PC-3 (cell line): ENCODE measurements at regions not wholly inside any gene's neighbourhood (a gene's known extent, or its start where the extent isn't known, plus 50 kb on each side); places are given as distances from the start of the nearest gene placed in this dataset.

Experiments
- ATAC-seq: fragments of 200-7000 bp; cut with Tn5 transposase; 2 replicates; pipeline ENCODE4 v1.9.1; 2020; ENCODE audit warnings: mild to moderate bottlenecking, moderate library complexity
- BruUV-seq: library from RNA; stranded (reverse); fragments of 400-500 nt; replicated peaks from 2 replicates; lab custom pipeline; 2021; lab: Mats Ljungman, UMichigan
- CTCF ChIA-PET: fragments of 300-600 bp; sonication (Branson Sonifier 250); formaldehyde crosslinking; loops from one replicate; lab custom pipeline; 2022; ENCODE audit warnings: antibody characterized with exemption; lab: Charles Lee
- POLR2A ChIA-PET: fragments of 300-600 bp; sonication (Branson Sonifier 250); formaldehyde crosslinking; loops from one replicate; lab custom pipeline; 2022; ENCODE audit warnings: antibody characterized with exemption; ENCODE audit not compliant: unreplicated experiment; lab: Charles Lee
- DNase-seq: peaks from one replicate; pipeline ENCODE4 v3.0.0-alpha.2; 2015
- H2AFZ ChIP-seq: fragments of 300-600 bp; sonication (generic); 2 replicates; pipeline ENCODE4 v1.6.0; 2016; ENCODE audit warnings: antibody characterized with exemption, low read length
- H3F3A ChIP-seq: fragments of 300-600 bp; sonication (generic); one replicate; pipeline ENCODE4 v1.6.0; 2017; ENCODE audit warnings: antibody characterized with exemption, low read length, control low read depth, mild to moderate bottlenecking; ENCODE audit not compliant: unreplicated experiment
- H3K27ac ChIP-seq: fragments of 300-600 bp; sonication (generic); 2 replicates; pipeline ENCODE4 v1.5.1; 2016; ENCODE audit warnings: mild to moderate bottlenecking, low read length
- H3K27me3 ChIP-seq: fragments of 300-600 bp; sonication (generic); 2 replicates; pipeline ENCODE4 v1.6.1; 2016; ENCODE audit warnings: low read length, mixed read lengths
- H3K36me3 ChIP-seq: fragments of 300-600 bp; sonication (generic); 2 replicates; pipeline ENCODE4 v1.6.1; 2016; ENCODE audit warnings: low read depth, mixed run types, low read length, mixed read lengths
- H3K4me1 ChIP-seq: fragments of 300-600 bp; sonication (generic); 2 replicates; pipeline ENCODE4 v1.5.1; 2016; ENCODE audit warnings: low read length; ENCODE audit not compliant: insufficient read depth
- H3K4me2 ChIP-seq: fragments of 300-600 bp; sonication (generic); 2 replicates; pipeline ENCODE4 v1.6.0; 2016; ENCODE audit warnings: low read length
- H3K4me3 ChIP-seq: fragments of 300-600 bp; sonication (generic); 2 replicates; pipeline ENCODE4 v1.5.1; 2016; ENCODE audit warnings: mild to moderate bottlenecking, low read length, mixed read lengths
- H3K79me2 ChIP-seq: fragments of 300-600 bp; sonication (generic); 2 replicates; pipeline ENCODE4 v1.6.1; 2017; ENCODE audit warnings: low read length, mixed read lengths
- H3K9ac ChIP-seq: fragments of 300-600 bp; sonication (generic); 2 replicates; pipeline ENCODE4 v1.6.0; 2016; ENCODE audit warnings: mild to moderate bottlenecking, low read length
- H3K9me2 ChIP-seq: fragments of 300-600 bp; sonication (generic); replicated peaks from 2 replicates; pipeline ENCODE4 v1.6.1; 2016; ENCODE audit warnings: mixed run types, low read length, mixed read lengths
- H3K9me3 ChIP-seq: fragments of 300-600 bp; sonication (generic); 2 replicates; pipeline ENCODE4 v1.6.1; 2016; ENCODE audit warnings: low read length, mixed read lengths
- H4K20me1 ChIP-seq: fragments of 300-600 bp; sonication (generic); 2 replicates; pipeline ENCODE4 v1.6.1; 2016; ENCODE audit warnings: low read length, mixed read lengths
- EZH2 ChIP-seq: fragments of 300-600 bp; sonication (generic); IDR thresholded peaks from one replicate; pipeline ENCODE4 v1.6.1; 2017; ENCODE audit warnings: antibody characterized with exemption, mild to moderate bottlenecking, low read length; ENCODE audit not compliant: unreplicated experiment
- EZH2phosphoT487 ChIP-seq: fragments of 300-600 bp; sonication (generic); IDR thresholded peaks from 2 replicates; pipeline ENCODE4 v1.6.1; 2018; ENCODE audit warnings: mild to moderate bottlenecking, antibody characterized with exemption, low read length, borderline replicate concordance
- intact Hi-C: fragments of 100-400 bp; cut with micrococcal nuclease; formaldehyde crosslinking; loops from 2 replicates; pipeline ENCODE4 v1.9.0; 2023
- TF ChIP-seq, protein P1 (sequence below): fragments of 300-600 bp; sonication (generic); conservative IDR thresholded peaks from 2 replicates; pipeline ENCODE4 v1.5.1; 2017; ENCODE audit warnings: antibody characterized with exemption, low read depth, mild to moderate bottlenecking, low read length

DNA sequence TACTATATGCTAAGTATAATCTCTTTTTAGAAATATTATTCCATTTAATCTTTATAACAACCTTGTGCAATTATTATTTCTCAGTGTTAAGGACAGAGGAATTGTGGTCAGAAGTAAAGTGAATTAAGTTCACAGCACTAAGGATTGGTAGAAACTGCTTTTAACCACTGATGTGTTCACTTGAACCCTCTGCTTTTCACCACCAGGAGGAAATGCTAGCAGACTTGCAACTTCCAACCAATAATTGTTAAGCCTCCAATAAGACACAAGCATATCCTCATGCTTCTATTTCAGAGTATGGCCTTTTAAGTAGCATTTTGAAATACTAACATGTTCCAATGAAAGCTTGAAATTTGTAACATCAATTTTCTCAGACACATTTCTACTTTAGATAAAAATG lies 527.4 kb downstream of the SI start:
- H3K36me3 ChIP-seq: no peaks in the 10 kb centered on the region
- H3K4me1 ChIP-seq: no peaks in the 10 kb centered on the region
- DNase-seq (no peak), ATAC-seq (no peak)
- no peak overlapping the region for H3K27ac ChIP-seq
- no peaks in the 10 kb centered on the region for H3F3A ChIP-seq
- H3K4me3 ChIP-seq: no peak overlapping the region
- intact Hi-C loops: no loop called here
- no TSS peak for BruUV-seq
- H3K9me3 ChIP-seq: no peaks in the 10 kb centered on the region
- H3K9ac ChIP-seq: no peak overlapping the region
- no peaks in the 10 kb centered on the region for H3K9me2 ChIP-seq
- ChIA-PET CTCF (no interaction called here), POLR2A (no interaction called here)
- H2AFZ ChIP-seq: no peak overlapping the region
- no peak overlapping the region for H3K4me2 ChIP-seq
- H3K79me2 ChIP-seq: no peaks in the 10 kb centered on the region
- no peaks in the 10 kb centered on the region for H3K27me3 ChIP-seq
- TF ChIP-seq, protein P1, sequence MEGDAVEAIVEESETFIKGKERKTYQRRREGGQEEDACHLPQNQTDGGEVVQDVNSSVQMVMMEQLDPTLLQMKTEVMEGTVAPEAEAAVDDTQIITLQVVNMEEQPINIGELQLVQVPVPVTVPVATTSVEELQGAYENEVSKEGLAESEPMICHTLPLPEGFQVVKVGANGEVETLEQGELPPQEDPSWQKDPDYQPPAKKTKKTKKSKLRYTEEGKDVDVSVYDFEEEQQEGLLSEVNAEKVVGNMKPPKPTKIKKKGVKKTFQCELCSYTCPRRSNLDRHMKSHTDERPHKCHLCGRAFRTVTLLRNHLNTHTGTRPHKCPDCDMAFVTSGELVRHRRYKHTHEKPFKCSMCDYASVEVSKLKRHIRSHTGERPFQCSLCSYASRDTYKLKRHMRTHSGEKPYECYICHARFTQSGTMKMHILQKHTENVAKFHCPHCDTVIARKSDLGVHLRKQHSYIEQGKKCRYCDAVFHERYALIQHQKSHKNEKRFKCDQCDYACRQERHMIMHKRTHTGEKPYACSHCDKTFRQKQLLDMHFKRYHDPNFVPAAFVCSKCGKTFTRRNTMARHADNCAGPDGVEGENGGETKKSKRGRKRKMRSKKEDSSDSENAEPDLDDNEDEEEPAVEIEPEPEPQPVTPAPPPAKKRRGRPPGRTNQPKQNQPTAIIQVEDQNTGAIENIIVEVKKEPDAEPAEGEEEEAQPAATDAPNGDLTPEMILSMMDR: no peak
- TF ChIP-seq EZH2phosphoT487 (no peak), EZH2 (no peak)
- no peaks in the 10 kb centered on the region for H4K20me1 ChIP-seq

DNA sequence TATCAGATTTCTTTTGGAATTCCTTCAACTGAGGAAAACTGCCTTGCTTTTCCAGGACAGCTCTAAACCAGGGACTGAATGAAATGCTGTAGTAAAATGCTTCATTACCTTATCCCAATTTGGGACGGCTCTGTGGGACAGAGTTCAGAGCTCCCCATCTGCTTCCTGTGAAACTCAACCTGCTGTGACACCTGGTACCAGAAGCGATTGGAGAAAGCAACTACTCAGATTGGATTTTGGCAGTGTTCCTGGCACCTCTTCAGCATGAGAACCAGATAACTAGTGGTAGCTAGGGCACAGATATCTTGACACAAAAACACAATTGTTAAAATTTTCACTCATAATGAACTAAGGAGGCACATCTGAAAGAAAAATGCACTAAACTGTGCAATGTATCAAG lies 539.1 kb downstream of the SI start:
- Histone ChIP-seq H3K4me1 (0 out of 2 replicates have a peak, but pooled peaks cover under 1% of the 10 kb centered on the region), H3K9me2 (no peaks in the 10 kb centered on the region), H3K9me3 (no peaks in the 10 kb centered on the region), H3K27me3 (no peaks in the 10 kb centered on the region), H3F3A (no peaks in the 10 kb centered on the region), H3K4me3 (no peak overlapping the region), H3K9ac (no peak overlapping the region), H3K79me2 (no peaks in the 10 kb centered on the region), H3K36me3 (no peaks in the 10 kb centered on the region), H2AFZ (no peak overlapping the region), H3K27ac (no peak overlapping the region), H3K4me2 (no peak overlapping the region), H4K20me1 (no peaks in the 10 kb centered on the region)
- ATAC-seq (no peak), DNase-seq (no peak)
- intact Hi-C loops: loop anchor here (10.0 kb wide), 1 partner anchor 234 kb away; no protein-coding TSS in a partner anchor
- TF ChIP-seq, protein P1: no peak
- TF ChIP-seq EZH2phosphoT487 (no peak), EZH2 (no peak)
- no TSS peak for BruUV-seq
- POLR2A ChIA-PET: no interaction called here
- CTCF ChIA-PET: no interaction called here

DNA sequence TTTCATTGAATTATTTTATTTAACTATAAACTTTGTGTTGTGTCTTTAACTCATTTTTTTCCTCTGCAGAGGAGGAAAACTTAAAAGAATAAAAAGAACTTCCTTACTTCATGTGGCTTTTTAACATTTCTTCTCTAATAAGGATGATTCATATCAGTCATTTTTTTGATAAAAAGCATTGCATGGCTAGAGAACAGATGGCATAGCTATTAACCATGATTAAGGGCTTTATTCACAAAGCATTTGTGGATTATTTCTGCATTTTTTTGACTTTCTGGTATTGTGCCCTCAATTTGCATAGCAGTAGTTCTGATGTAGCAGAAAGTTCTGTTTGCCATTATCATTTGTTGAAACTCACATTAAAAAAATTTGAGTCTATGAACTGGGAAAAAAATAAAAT lies 540.8 kb downstream of the SI start:
- no peaks in the 10 kb centered on the region for H3K9me2 ChIP-seq
- no peaks in the 10 kb centered on the region for H4K20me1 ChIP-seq
- H3K27me3 ChIP-seq: no peaks in the 10 kb centered on the region
- no peak overlapping the region for H3K4me3 ChIP-seq
- H3K27ac ChIP-seq: no peak overlapping the region
- H2AFZ ChIP-seq: no peak overlapping the region
- no peak overlapping the region for H3K4me2 ChIP-seq
- ChIA-PET POLR2A (no interaction called here), CTCF (no interaction called here)
- peaks cover 13% of the 10 kb centered on the region; the same call in 1 of the 2 replicates for H3K4me1 ChIP-seq
- TF ChIP-seq EZH2phosphoT487: no peak
- TF ChIP-seq, protein P1: no peak
- TF ChIP-seq EZH2: no peak
- no peaks in the 10 kb centered on the region for H3K79me2 ChIP-seq
- intact Hi-C loops: loop anchor here (10.0 kb wide), 1 partner anchor 233 kb away; no protein-coding TSS in a partner anchor
- ATAC-seq (no peak), DNase-seq (no peak)
- H3K9ac ChIP-seq: no peak overlapping the region
- no TSS peak for BruUV-seq
- H3K9me3 ChIP-seq: no peaks in the 10 kb centered on the region
- H3F3A ChIP-seq: no peaks in the 10 kb centered on the region
- no peaks in the 10 kb centered on the region for H3K36me3 ChIP-seq
